NCI-H748 treated with DMSO at 0.1 percent for 48 hours (cell line): ENCODE measurements at regions not wholly inside any gene's neighbourhood (a gene's known extent, or its start where the extent isn't known, plus 50 kb on each side); places are given as distances from the start of the nearest gene placed in this dataset.
"Not testable (repeated sequence)": the region's sequence is repeated elsewhere in the genome, so short reads cannot be mapped to it uniquely, and the experiment has no call there.

Experiments used
- DNase-seq: peaks from one replicate; lab custom pipeline; 2025; lab: John Stamatoyannopoulos, UW

DNA sequence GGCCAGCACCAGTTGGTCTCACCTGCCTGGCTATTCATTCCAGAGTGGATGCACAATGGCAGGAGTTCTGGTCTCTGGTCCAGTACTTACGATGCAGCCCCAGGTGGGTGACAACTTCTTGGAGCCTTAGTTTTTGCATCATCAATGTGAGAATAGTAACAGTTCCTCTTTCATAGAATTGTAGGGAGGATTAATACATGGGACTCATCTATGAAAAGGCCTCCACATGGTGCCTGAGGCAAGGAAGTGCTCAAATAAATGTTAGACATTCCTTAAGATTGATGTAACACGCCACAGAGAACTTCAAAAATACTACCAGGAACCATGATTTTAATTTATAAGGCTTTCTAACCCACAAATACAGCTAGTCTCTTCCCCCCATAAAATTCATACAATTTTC is 120.1 kb upstream of the CHST15 start:
- DNase-seq = no peak

DNA sequence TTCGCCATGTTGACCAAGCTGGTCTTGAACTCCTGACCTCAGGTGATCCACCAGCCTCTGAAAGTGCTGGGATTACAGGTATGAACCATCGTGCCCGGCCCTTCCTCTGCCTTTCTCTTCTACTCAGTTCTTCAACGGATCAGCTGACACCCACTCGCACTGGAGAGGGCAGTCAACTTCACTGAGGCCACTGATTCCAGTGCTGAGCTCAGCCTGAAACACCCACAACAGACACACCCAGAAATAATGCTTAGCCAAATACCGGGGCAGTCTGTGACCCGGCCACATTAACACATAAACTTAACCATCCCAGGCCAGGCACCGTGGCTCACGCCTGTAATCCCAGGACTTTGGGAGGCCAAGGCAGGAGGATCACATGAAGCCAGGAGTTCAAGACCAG is 119.3 kb upstream of the CHST15 start:
- no peak for DNase-seq

DNA sequence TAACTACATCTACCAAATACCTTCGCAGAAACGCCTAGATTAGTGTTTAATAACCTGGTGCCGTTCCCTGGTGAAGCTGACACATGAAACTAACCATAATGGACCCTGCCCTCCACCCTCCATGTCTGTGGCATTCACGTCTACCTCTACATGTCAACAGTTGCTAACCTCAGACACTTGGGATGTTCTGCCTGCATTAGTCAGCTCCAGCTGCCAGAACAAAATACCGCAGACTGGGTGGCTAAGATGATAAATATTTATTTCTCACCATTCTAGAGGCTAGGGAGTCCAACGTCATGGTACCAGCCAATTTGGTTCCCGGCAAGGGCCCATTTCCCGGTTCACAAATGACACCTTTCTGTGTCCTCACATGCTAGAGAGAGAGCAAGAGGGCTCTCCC is 118.5 kb upstream of the CHST15 start:
- no peak for DNase-seq

DNA sequence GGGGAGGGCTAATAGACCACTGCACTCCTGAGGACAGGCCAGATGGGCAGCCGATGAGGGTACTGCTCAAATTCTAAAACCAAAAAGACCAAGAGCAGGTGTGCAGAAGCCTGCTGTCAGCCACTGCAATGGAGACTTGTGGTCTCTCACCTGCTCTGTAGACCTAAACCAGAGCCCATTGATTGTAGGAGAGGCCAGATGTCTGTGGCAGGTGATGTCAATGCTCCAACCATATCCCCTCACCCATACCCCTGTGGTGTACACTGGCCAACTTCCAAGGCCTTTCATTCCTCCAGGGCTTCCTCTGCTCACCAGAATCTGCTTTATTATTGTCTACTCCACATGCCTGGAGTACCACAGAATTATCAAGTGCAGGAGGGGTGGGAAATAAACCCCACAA is 116.9 kb upstream of the CHST15 start:
- no peak for DNase-seq

DNA sequence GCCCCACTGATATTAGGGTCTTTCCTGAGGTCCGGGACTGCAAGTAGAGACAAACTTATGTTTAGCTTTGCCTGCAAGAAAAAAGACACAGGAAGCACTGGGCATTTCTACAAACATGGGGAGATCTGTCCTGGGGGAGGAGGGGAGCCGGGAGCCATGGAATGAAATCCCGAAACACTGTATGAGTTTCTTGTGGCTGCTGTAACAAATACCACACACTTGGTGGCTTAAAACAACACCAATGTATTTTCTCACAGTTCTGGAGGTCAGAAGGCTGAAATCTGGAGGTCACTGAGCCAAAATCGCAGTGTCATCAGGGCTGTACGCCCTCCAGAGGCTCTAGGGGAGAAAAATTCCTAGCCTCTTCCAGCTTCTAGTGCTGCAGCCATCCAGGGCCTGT is 114.0 kb upstream of the CHST15 start:
- DNase-seq = no peak

DNA sequence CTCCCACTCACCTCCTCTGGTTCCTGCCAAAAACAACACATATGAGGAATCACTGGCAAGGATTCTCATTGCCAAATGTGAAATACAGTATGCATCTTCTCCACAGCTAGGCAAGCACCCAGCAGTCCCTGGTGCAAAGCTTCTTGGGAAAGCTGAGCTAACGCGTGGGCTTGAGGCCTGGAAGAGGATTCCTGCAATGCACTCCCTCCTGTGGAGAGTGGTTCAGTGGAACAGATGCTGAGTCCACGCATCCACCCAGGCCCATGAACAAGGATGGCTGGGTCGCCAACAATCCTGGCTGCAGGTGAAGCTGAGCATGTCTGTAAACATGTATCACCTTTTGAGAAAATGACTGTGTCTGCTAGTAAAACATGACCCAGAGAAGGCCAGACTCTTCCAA is 113.2 kb upstream of the CHST15 start:
- no peak for DNase-seq

DNA sequence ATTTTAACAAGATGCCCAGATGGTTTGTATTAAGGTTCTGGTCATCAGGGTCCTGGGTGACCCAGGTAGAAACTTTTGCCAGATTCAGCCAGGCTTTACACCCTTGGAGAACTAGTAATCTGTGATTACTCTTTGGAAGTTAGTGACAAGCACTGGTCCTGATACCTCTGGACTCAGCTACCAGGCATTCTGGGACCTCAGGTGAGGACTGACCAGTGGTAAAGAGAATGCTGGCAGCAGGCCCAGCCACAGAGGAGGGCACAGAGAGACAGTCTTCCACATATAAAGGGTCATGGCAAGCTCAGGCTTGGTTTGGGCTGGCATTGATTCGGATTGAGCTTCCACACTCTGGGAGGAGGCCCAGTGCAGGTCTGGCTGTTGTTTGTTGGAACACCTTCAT is 112.0 kb upstream of the CHST15 start:
- no peak for DNase-seq

DNA sequence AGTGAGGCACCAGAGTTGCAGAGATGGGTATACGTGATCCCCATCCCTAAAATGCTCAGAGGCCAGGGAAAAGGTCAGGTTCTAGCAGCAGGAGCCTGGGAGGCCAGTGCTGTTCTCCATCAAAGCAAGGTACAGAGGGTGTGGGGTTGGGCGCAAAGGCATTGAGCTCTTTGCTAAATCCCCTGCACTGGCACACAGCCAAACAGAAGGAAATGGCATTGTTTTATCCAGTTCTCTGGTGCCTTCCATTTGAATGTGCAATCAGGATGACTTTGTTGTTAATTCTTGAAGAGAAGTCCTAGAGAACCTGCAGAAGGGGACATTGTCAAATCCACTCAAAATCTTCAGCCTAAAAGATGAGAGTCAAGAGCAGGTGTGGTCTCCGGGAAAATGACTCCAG is 111.3 kb upstream of the CHST15 start:
- no peak for DNase-seq

DNA sequence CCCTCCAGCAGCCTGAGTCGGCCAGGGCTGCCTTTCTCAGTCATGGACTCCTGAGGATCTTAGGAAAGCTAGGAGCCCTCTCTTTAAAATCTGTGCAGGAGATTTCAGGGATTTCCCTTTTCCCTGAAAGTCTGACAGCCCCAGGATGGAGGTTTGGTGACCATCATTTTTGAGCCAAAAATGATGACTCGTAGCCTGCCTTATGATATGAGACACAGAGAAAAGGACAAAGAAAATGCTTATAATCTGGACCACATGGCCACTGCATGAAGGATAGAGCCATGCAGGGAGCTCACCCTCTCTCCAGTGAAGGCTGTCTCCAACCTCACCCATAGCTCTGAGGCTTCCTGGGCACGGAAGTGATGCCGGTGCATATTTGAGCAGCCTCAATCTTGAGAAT is 106.6 kb upstream of the CHST15 start:
- DNase-seq = no peak

DNA sequence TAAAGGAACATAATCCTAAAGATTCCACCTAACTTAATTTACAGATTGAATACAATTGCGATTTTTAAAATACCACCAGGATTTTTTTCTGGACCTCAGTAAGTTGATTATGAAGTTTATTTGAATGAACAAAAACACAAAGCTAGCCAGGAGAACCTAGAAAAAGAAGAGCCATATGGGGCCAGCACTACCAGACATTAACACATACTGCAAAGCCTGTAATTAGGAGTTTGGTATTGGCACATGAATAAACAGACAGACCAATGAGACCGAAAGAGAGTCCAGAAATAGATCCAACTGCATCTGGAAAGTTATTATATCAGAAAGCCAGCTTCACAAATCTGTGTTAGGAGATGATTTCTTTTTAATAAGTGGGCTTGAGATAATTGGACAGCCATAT is 105.5 kb upstream of the CHST15 start:
- no peak for DNase-seq

DNA sequence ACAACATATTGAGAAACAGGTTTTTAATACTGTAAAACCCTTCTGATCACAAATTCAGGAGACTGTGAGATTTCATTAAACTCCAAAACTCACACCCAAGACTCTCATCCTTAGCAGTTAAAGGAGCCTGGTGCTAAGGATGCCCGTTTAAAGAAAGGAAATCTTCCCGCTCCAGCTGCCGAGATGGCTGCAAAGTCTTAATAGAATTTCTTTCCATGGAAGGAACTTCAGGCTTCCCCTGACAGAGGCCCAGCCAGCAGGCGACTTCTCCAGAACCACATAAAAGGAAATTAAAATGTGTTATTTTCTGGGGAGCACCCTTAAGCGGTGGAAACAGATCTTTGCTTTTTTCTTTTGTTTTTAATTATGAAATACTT is 104.7 kb upstream of the CHST15 start:
- DNase-seq = no peak

DNA sequence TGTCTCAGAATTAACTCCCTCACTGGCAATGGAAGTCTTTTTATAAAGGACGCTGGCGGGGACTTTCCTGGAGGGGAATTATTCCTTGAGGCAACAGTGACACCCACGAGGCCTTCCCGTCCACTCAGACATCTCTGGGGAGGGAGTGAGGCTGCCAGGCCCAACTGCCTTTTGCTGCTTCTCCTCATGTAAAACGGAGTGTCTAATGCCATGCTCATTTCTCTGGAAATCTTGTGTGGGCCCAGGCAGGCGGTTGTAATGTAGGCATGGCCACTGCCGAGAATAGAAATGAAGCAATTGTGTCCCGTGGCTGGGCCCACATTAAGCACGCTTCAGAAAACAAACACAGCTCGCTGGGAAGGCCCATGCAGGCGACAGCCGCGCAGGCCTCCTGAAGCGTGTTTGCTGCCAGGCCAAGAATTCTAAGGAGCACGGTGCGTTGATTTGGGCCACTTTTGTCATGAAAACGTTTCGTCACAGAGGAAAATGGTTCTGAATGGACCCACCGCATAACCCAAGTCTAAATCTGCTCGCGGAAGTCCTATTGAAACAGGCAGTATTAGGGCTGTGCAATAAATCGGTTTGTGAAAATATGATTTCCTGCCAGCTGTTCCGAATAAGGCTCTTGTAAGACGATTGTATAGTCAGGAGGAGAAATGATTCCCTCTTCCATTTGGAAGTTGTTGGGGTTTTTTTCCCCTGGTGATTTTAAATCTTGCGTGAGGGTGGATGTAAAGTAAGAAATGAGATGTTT is 104.2 kb upstream of the CHST15 start:
- no peak for DNase-seq

DNA sequence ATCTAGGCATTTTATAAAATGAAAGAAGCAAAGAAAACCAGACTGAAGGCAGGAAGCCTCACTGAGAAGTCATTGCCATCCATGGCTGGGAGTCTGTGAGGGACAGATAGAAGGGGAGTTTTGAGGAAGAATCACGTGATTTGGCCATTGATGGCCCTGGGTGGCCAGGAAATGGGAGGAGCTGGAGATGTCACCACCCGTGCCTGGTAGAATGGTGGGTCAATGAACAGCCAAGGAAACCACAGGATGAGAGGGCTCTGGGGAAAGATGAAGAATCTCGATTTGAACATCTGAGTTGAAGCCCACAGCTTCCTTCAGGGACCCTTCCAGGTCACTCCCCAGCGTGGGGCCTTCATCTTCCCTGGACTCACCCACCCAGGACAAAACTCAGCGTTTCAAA is 103.3 kb upstream of the CHST15 start:
- DNase-seq = no peak

DNA sequence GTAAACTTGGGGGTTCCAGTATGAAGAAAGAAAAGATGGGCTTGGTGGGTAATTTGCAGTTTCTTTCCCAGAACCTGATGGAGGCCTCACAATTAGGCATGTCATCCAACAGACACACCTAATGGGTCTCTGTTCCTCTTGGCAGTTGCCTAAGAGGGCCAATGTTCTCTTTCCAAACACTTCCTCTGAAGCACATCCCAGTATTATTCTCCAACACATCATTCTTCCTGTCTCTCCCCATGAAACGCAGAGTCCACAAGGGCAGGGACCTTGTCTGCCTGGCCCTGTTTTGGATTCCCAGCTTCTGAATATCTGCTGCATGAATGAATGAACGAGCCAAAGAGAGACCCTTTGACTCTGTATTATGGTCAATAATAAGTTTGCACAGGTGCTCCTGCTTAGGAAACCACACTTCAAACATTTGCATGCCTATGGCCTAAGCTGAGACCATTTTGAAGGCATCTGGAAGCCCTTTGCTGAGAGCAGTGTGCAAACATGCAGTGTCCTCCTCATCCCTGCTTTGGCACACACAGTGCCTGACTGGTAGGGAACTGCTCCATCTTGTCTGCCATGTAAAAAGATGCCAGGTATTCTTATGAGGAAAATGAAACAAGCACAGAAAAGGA is 100.9 kb upstream of the CHST15 start:
- DNase-seq = no peak

DNA sequence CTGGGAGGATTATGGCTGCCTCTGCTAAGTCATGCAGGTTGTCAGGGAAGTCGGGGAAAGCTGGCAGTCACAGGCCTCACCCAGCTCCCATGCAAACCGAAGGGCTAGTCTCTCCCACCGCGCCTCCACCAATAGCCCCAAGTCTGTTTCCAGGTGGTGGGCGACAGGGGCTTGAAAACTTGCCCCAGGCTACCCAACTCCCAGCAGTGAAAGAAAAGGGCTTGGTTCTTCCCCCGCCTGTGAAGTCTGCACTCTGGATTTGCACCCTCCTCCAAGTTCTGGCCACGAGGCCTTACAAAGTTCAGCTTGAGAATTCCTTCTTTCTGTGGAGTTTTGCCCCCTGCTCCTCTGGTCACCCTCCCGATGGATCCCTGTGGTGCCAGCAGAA is 99.9 kb upstream of the CHST15 start:
- no peak for DNase-seq

DNA sequence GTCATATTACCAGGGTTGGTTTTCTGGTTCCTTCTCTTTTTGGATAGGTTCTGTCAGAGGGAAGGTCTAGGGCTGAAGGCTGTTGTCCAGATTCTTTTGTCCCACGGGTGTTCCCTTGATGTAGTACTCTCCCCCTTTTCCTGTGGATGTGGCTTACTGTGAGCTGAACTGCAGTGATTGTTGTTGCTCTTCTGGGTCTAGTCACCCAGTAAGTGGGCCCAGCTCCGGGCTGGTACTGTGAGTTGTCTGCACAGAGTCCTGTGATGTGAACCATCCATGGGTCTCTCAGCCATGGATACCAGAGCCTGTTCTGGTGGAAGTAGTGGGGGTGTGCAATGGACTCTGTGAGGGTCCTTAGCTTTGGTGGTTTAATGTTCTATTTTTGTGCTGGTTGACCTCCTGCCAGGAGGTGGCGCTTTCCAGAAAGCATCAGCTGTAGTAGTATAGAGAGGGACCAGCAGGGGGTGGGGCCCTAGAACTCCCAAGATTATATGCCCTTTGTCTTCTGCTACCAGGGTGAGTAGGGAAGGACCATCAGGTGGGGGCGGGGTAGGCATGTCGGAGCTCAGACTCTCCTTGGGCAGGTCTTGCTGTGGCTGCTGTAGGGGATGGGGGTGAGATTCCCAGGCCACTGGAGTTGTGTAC is 99.4 kb upstream of the CHST15 start:
- not testable (repeated sequence) for DNase-seq

DNA sequence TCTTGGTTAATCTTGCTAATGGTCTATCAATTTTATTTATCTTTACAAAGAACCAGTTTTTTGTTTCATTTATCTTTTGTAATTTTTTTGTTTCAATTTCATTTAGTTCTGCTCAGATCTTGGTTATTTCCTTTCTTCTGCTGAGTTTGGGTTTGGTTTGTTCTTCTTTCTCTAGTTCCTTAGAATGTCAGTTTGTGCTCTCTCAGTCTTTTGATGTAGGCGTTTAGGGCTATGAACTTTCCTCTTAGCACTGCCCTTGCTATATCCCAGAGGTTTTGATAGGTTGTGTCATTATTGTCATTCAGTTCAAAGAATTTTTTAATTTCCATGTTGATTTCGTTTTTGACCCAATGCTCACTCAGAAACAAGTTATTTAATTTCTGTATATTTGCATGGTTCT is 97.1 kb upstream of the CHST15 start:
- not testable (repeated sequence) for DNase-seq

DNA sequence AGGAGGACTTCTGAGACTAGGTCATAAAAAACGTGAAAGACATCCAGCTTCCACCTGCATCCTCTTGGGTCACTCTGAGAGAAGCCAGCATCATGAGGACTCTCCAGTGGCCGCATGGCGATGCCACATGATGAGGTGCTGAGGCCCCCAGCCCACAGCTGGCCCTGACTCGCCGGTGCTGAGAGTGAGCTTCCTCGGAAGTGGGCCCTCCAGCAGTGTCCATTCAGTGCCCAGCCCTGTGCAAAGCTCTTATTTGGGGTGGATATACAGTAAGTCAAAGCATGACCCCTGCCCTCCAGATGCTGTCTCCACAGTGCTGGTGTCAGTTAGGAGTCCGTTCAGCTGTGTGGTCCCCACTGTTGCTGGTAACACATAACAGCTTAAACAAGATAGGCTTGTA is 93.6 kb upstream of the CHST15 start:
- DNase-seq = no peak

DNA sequence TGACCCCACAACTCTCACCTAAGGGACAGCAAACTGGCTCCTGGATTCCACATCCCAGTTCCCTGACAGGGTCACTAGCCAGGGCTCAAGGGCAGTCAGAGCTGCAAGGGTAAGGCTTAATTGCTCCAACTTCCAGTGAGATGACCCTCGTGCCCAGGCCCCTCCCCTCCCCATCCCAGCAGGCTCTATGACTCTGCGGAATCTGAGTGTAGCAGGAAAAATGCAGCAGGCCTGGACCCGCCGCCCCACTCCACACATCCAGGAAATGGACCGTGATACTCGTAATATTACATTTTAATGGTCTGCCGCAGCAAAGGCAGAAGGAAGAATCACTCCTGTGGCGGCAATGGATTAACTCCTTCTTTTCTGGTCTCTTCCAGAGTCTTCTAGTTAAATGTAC is 91.7 kb upstream of the CHST15 start:
- DNase-seq = no peak

DNA sequence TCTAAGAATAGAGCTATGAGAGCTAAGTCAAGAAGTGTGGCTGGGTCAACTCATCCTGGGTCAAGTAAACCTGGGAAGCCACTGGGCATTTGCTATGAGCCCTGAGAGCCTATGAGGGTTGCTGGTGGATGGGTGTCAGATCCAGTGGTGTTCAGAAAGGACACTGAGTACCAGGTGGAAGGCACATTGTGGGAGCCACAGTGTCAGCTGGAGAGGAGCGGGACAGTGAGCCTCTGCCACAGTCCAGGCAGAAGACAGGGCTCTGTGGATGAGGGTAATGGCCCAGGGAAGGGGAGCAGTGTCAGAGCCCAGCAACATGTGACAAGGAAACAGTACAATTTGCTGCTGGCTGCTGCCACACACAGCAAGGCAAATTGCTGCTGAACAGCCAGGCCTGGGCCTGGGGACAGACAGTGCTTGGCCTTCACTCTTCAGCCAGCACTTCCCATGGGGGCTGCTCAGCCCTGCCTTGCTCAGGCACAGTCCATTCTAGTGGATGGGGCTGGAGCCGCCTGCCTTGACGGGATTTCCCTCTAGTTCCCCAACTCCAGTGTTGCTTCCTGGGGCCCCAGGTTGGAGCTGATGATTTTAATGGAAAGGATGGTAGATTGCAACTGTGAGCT is 90.9 kb upstream of the CHST15 start:
- no peak for DNase-seq

DNA sequence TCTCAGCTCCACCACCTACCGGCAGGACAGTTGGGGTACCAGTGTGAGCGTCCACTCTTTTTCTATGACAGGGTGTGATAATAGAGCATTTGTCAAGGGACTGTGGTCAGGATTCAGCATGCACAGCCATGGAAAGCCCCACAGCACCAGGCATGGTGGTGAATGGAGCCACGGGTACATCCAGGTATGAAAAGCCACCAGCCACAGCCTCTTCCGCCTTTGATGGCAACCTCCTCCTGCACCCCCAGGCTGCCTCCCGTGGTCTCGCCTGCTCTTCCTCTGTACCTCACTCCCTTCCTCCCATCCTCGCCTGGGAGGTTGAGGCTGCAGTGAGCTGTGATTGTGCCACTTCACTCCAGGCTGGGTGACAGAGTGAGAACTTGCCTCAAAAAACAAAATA is 90.2 kb upstream of the CHST15 start:
- DNase-seq = no peak

DNA sequence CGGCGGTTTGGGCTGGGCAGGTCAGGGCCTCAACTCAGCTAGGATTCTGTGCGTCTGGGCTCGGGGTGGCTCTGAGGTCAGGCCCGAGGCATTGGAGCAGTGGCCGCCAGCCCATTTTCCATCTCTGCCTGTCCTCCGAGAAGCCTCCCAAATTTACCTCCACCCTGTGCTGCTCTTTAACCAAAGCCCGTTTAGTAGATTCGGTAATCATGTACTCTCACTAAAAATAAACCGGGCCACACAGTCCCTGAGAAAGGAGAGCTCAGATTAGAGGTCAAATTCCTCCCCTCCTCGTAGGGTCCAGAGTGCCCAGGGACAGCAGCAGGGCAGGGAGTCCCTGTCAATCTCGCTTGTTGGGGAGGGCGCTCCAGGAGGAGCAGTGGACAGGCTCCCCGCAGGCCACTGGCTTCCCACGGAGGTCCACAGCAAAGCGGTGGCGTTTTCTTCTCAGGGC is 88.7 kb upstream of the CHST15 start:
- DNase-seq = no peak

DNA sequence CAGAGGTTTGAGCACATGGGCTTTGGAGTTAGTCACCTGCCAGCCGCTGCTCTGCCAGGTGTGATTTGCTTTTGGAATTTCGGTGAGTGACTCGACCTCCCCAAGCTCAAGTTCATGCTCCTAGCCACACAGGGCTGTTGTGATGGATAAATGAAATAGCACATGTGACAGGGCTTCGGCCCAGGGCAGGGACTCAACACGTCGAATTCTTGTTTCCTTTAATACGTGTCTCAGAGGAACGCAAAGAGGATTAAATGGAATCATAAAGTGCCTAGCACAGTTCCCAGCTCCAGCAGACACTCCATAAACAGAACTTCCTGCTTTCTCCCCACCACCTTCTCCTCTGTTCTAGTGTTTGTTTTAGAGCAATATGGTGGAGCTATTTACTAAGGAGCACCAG is 88.3 kb upstream of the CHST15 start:
- DNase-seq = no peak
